Breast epithelium (tissue), 4 donors: ENCODE measurements at regions not wholly inside any gene's neighbourhood (a gene's known extent, or its start where the extent isn't known, plus 50 kb on each side); places are given as distances from the start of the nearest gene placed in this dataset.
"Not testable (repeated sequence)": the region's sequence is repeated elsewhere in the genome, so short reads cannot be mapped to it uniquely, and the experiment has no call there.

Source experiments
- DNase-seq, 2 donors: peaks; one replicate each; pipeline ENCODE4 v3.0.0-alpha.2; 2019; ENCODE audit warnings: low spot score in 2 of 2
- H3K27ac ChIP-seq, 2 donors: fragments of 200-600 bp; sonication (generic) in 1 of 2; one replicate each; pipeline ENCODE4 v1.5.1; 2016 to 2019; ENCODE audit warnings: mild to moderate bottlenecking in 1 of 2
- H3K27me3 ChIP-seq, 2 donors: fragments of 200-600 bp; sonication (generic) in 1 of 2; one replicate each; pipeline versions ENCODE4 v1.5.1 to v1.6.0; 2017 to 2019; ENCODE audit warnings: control low read depth in 1 of 2, mild to moderate bottlenecking in 1 of 2
- H3K36me3 ChIP-seq: fragments of 200-600 bp; one replicate; pipeline ENCODE4 v1.5.1; 2019
- H3K4me1 ChIP-seq, 2 donors: fragments of 200-600 bp; sonication (generic); one replicate each; pipeline ENCODE4 v1.5.1; 2016 to 2019; ENCODE audit warnings: control low read depth in 1 of 2
- H3K4me3 ChIP-seq, 3 donors: fragments of 200-600 bp; sonication (generic); 1 replicate in 2 of 3; 2 replicates in 1 of 3; pipeline ENCODE4 v1.5.1; 2016 to 2019; ENCODE audit warnings: mild to moderate bottlenecking in 3 of 3, moderate library complexity in 2 of 3
- H3K9me3 ChIP-seq, 2 donors: fragments of 200-600 bp; sonication (generic) in 1 of 2; one replicate each; pipeline ENCODE4 v1.5.1; 2016 to 2019; ENCODE audit warnings: control low read depth in 1 of 2
- POLR2A ChIP-seq: fragments of 450-650 bp; IDR thresholded peaks from one replicate; pipeline ENCODE4 v1.6.1; 2016; ENCODE audit warnings: antibody characterized with exemption, mild to moderate bottlenecking, moderate library complexity
- POLR2AphosphoS5 ChIP-seq, 3 donors: sonication (generic); formaldehyde crosslinking; IDR thresholded peaks; one replicate each; pipeline ENCODE4 v1.6.1; 2017; ENCODE audit warnings: antibody characterized with exemption in 3 of 3
- intact Hi-C: fragments of 100-400 bp; cut with DNase I; formaldehyde crosslinking; loops from one replicate; pipeline ENCODE4 v1.15.1; 2023; ENCODE audit warnings: low total_unique reads
- TF ChIP-seq, protein P1 (sequence below), 3 donors: fragments of 450-650 bp; IDR thresholded peaks; one replicate each; pipeline ENCODE4 v1.5.1; 2016 to 2017; ENCODE audit warnings: antibody characterized with exemption in 3 of 3, mild to moderate bottlenecking in 3 of 3, moderate library complexity in 3 of 3

DNA sequence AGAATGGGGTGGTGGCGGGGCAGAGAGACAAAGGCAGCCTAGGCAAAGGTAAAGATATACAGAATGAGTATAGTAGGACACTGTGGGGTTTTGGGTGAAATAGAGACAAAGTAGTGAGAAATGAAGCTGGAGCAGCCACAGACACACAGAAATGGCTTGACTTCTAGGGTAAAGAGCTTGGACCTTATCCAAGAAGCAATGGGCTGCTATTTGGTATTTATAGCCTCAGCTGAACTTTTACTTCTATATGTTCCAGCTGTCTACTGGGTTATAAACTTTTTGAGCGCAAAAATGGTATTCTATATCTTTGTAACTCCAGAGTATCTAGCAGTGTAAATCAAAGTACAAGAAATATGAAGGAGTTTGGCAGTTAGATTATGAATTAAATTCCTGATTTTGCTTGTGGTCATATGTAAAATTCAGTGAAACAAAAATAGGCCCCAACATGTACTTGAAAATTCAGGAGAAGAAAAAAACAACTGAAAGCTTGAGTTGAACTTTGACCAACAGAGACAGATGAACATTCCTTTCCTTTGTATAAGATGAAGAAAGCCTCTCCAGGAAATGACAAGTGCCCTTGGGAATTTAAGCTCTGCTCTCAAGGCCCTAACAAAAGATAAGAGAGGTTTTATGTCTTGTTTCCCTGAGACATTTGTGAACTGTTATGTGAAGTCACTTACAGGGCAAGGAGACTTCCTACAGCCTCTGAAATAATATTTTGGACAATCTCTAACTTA lies 64.6 kb upstream of the XIST start:
- H3K27ac ChIP-seq = no peak overlapping the region
- intact Hi-C loops = no loop called here
- no peaks in the 10 kb centered on the region for H3K9me3 ChIP-seq
- TF ChIP-seq POLR2AphosphoS5 (IDR thresholded peaks at IDR 0.05) (no peak), POLR2A (no peak)
- TF ChIP-seq, protein P1, sequence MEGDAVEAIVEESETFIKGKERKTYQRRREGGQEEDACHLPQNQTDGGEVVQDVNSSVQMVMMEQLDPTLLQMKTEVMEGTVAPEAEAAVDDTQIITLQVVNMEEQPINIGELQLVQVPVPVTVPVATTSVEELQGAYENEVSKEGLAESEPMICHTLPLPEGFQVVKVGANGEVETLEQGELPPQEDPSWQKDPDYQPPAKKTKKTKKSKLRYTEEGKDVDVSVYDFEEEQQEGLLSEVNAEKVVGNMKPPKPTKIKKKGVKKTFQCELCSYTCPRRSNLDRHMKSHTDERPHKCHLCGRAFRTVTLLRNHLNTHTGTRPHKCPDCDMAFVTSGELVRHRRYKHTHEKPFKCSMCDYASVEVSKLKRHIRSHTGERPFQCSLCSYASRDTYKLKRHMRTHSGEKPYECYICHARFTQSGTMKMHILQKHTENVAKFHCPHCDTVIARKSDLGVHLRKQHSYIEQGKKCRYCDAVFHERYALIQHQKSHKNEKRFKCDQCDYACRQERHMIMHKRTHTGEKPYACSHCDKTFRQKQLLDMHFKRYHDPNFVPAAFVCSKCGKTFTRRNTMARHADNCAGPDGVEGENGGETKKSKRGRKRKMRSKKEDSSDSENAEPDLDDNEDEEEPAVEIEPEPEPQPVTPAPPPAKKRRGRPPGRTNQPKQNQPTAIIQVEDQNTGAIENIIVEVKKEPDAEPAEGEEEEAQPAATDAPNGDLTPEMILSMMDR (IDR thresholded peaks at IDR 0.05) = no peak
- DNase-seq = no peak
- no peaks in the 10 kb centered on the region for H3K36me3 ChIP-seq
- H3K27me3 ChIP-seq = peaks cover 0 to 3% of the 10 kb centered on the region in 2 donors
- H3K4me3 ChIP-seq = no peak overlapping the region
- H3K4me1 ChIP-seq = no peaks in the 10 kb centered on the region

DNA sequence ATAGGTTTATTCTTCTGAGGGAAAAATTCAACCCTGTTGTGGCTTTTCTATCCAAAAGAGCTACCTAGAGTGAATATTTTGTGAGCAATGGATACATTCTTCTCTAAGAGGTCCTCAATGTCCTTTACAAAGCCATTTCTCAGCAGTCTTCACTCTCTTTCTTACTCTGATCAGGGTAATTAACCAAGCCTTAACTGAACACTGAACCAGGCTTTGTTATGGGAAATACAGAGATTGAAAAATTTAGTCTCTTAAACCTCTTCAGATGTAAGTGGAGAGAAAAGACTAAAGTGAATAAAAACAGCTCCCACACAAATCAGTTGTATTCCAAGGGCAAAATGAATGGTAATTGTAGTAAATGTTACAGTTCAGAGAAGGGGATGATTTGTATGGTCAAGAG lies 64.0 kb upstream of the XIST start:
- no peak for DNase-seq
- H3K4me1 ChIP-seq = no peaks in the 10 kb centered on the region
- H3K9me3 ChIP-seq = no peaks in the 10 kb centered on the region
- TF ChIP-seq POLR2A (no peak), POLR2AphosphoS5 (IDR thresholded peaks at IDR 0.05) (no peak)
- TF ChIP-seq, protein P1 (IDR thresholded peaks at IDR 0.05) = no peak
- intact Hi-C loops = no loop called here
- H3K27me3 ChIP-seq = peaks cover 0 to 4% of the 10 kb centered on the region in 2 donors
- H3K27ac ChIP-seq = no peak overlapping the region
- no peak overlapping the region for H3K4me3 ChIP-seq
- no peaks in the 10 kb centered on the region for H3K36me3 ChIP-seq

DNA sequence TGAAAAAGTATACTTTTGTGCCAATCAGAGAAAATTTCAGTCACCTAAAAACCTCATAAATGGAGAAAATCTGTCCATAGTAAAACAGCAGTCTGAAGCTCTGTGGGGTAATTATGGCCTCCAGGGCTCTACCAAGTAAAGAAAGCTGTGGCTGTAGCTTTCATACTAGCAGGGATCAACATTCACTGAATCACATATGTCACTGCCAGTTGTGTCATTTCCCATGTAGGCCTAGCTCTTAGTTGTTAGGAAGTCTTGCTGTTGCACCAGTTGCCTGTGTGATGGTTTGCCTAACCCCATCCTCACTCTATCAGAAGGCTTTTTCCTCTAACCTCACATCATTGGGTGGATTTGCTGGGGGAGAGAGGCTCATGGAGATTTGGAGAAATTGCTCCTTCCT lies 62.3 kb upstream of the XIST start:
- H3K4me1 ChIP-seq, H3K9me3 ChIP-seq, H3K4me3 ChIP-seq, H3K27ac ChIP-seq, H3K36me3 ChIP-seq, intact Hi-C loops, DNase-seq: not testable (repeated sequence)
- H3K27me3 ChIP-seq = peaks cover 0 to 13% of the 10 kb centered on the region in 2 donors

DNA sequence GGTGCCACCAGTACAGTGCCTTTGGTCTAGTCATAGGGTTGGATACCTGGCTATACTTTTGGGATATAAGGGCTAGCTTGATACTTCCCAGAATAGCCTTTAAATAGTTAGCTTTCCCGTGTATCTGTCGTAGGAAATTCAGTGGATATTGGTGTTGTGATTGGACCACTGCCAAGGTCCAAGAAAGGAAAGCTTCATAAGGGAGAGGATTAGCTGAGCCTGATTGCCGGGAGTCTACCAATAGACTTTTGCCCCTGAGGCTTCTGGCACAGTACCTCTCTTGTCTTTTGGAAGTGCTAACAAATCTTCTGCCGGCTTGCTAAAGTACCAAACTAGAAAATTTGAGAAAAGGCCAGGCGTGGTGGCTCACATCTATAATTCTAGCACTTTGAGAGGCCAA lies 61.1 kb upstream of the XIST start:
- H3K36me3 ChIP-seq = no peaks in the 10 kb centered on the region
- no peak overlapping the region for H3K27ac ChIP-seq
- intact Hi-C loops = no loop called here
- no peak overlapping the region for H3K4me3 ChIP-seq
- no peaks in the 10 kb centered on the region for H3K4me1 ChIP-seq
- no peak for DNase-seq
- H3K9me3 ChIP-seq = no peaks in the 10 kb centered on the region
- TF ChIP-seq POLR2A (no peak), POLR2AphosphoS5 (IDR thresholded peaks at IDR 0.05) (no peak)
- TF ChIP-seq, protein P1 (IDR thresholded peaks at IDR 0.05) = no peak
- peaks cover 0 to 13% of the 10 kb centered on the region in 2 donors for H3K27me3 ChIP-seq

DNA sequence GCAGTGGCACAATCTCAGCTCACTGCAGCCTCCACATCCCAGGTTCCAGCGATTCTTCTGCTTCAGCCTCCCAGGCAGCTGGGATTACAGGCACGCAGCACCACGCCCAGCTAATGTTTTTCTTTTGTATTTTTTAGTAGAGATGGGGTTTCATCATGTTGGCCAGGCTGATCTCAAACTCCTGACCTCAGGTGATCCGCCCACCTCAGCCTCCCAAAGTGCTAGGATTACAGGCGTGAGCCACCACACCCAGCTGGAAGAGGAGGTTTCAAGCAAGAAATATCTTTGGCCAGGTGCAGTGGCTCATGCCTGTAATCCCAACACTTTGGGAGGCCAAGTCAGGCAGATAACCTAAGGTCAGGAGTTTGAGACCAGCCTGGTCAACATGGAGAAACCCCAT lies 59.4 kb upstream of the XIST start:
- DNase-seq, H3K9me3 ChIP-seq, H3K4me3 ChIP-seq, H3K36me3 ChIP-seq, H3K4me1 ChIP-seq, intact Hi-C loops, H3K27ac ChIP-seq: not testable (repeated sequence)
- peaks cover 0 to 13% of the 10 kb centered on the region in 2 donors for H3K27me3 ChIP-seq

DNA sequence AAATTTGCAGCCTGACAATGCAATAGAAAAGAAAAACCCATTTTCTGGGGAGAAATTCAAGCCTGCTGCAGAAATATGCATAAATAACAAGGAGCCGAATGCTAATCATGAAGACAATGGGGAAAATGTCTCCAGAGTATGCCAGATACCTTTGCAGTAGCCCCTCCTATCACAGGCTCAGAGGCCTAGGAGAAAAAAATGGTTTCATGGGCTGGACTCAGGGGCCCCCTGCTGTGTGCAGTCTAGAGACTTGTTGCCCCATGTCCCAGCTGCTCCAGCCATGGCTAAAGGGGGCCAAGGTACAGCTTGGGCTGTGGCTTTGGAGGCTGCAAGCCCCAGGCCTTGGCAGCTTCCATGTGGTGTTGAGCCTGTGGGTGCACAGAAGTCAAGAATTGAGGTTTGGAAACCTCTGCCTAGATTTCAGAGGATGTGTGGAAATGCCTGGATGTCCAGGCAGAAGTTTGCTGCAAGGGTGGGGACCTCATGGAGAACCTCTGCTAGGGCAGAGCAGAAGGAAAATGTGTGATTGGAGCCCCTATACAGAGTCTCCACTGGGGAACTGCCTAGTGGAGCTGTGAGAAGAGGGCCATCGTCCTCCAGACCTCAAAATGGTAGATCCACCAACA lies 53.3 kb upstream of the XIST start:
- H3K4me3 ChIP-seq, H3K27ac ChIP-seq, H3K27me3 ChIP-seq, H3K4me1 ChIP-seq, intact Hi-C loops, DNase-seq, H3K36me3 ChIP-seq: not testable (repeated sequence)
- H3K9me3 ChIP-seq = peaks cover 7 to 25% of the 10 kb centered on the region in 2 donors
